GM12892 (cell line): ENCODE measurements at regions not wholly inside any gene's neighbourhood (a gene's known extent, or its start where the extent isn't known, plus 50 kb on each side); places are given as distances from the start of the nearest gene placed in this dataset.

Source experiments
- DNase-seq: peaks from one replicate; pipeline ENCODE4 v3.0.0; 2011; ENCODE audit not compliant: insufficient read length
- FAIRE-seq: peaks from 2 replicates; lab custom pipeline; 2011; peaks lifted over from hg19 to GRCh38; lab: Jason Lieb, UNC
- POLR2A ChIP-seq: IDR thresholded peaks from 2 replicates; pipeline ENCODE4 v1.6.1; 2011; ENCODE audit warnings: low read depth, low read length, control low read depth
- POLR2AphosphoS5 ChIP-seq: IDR thresholded peaks from 2 replicates; pipeline ENCODE4 v1.6.1; 2011; ENCODE audit warnings: low read depth, low read length, control low read depth
- TAF1 ChIP-seq: IDR thresholded peaks from 2 replicates; pipeline ENCODE4 v1.6.1; 2011; ENCODE audit warnings: low read depth, mild to moderate bottlenecking, control low read depth, low read length, borderline replicate concordance

- no peak for TF ChIP-seq TAF1
- TF ChIP-seq POLR2AphosphoS5 = no peak
- no peak for TF ChIP-seq POLR2A
- DNase-seq (no peak), FAIRE-seq (no peak)
Measured at GRCh38 chr2:103961862-103962261, 892.1 kb upstream of the POU3F3 start.

GRCh38 chr2:103962670-103963069 lies 891.2 kb upstream of the POU3F3 start:
- DNase-seq = no peak
- FAIRE-seq = no peak
- no peak for TF ChIP-seq POLR2AphosphoS5
- TF ChIP-seq TAF1 = no peak
- TF ChIP-seq POLR2A = no peak

- DNase-seq (no peak), FAIRE-seq (no peak)
- TF ChIP-seq POLR2A (no peak), POLR2AphosphoS5 (no peak), TAF1 (no peak)
Measured at GRCh38 chr2:103963146-103963725, 890.7 kb upstream of the POU3F3 start.

- DNase-seq = no peak
- TF ChIP-seq TAF1 = no peak
- FAIRE-seq = no peak
Measured at GRCh38 chr2:103977241-103977640, 876.7 kb upstream of the POU3F3 start.

GRCh38 chr2:103977668-103978067 lies 876.2 kb upstream of the POU3F3 start:
- FAIRE-seq (no peak), DNase-seq (no peak)
- TF ChIP-seq POLR2A (no peak), POLR2AphosphoS5 (no peak), TAF1 (no peak)

- DNase-seq (no peak), FAIRE-seq (no peak)
- TF ChIP-seq POLR2A (no peak), TAF1 (no peak), POLR2AphosphoS5 (no peak)
Measured at GRCh38 chr2:103980401-103980800, 873.5 kb upstream of the POU3F3 start.

- DNase-seq (no peak), FAIRE-seq (no peak)
Measured at GRCh38 chr2:103982691-103983090, 871.2 kb upstream of the POU3F3 start.

GRCh38 chr2:103986001-103986400 lies 867.9 kb upstream of the POU3F3 start:
- FAIRE-seq (no peak), DNase-seq (no peak)
- TF ChIP-seq TAF1 = no peak
- no peak for TF ChIP-seq POLR2A
- TF ChIP-seq POLR2AphosphoS5 = no peak

More at GRCh38 chr2:103982691-103983090, 871.2 kb upstream of the POU3F3 start:
- no peak for TF ChIP-seq TAF1
- no peak for TF ChIP-seq POLR2AphosphoS5
- TF ChIP-seq POLR2A = no peak

GRCh38 chr2:103991591-103991990 lies 862.3 kb upstream of the POU3F3 start:
- no peak for FAIRE-seq
- TF ChIP-seq TAF1 (no peak), POLR2AphosphoS5 (no peak), POLR2A (no peak)
- no peak for DNase-seq

GRCh38 chr2:104004821-104005220 lies 849.1 kb upstream of the POU3F3 start:
- FAIRE-seq = no peak
- no peak for DNase-seq
- TF ChIP-seq TAF1 (no peak), POLR2AphosphoS5 (no peak), POLR2A (no peak)

- no peak for TF ChIP-seq TAF1
- no peak for TF ChIP-seq POLR2AphosphoS5
- TF ChIP-seq POLR2A = no peak
- no peak for DNase-seq
- FAIRE-seq = no peak
Measured at GRCh38 chr2:104016801-104017200, 837.1 kb upstream of the POU3F3 start.

- FAIRE-seq (no peak), DNase-seq (no peak)
- TF ChIP-seq TAF1 = no peak
- no peak for TF ChIP-seq POLR2AphosphoS5
- no peak for TF ChIP-seq POLR2A
Measured at GRCh38 chr2:104023306-104023705, 830.6 kb upstream of the POU3F3 start.
